GM21619 (cell line): ENCODE measurements at regions not wholly inside any gene's neighbourhood (a gene's known extent, or its start where the extent isn't known, plus 50 kb on each side); places are given as distances from the start of the nearest gene placed in this dataset.
"Not testable (repeated sequence)": the region's sequence is repeated elsewhere in the genome, so short reads cannot be mapped to it uniquely, and the experiment has no call there.

Experiments
- ATAC-seq: cut with Tn5 transposase; IDR thresholded peaks from one replicate; pipeline ENCODE4 v1.9.1; 2021; ENCODE audit not compliant: unreplicated experiment

DNA sequence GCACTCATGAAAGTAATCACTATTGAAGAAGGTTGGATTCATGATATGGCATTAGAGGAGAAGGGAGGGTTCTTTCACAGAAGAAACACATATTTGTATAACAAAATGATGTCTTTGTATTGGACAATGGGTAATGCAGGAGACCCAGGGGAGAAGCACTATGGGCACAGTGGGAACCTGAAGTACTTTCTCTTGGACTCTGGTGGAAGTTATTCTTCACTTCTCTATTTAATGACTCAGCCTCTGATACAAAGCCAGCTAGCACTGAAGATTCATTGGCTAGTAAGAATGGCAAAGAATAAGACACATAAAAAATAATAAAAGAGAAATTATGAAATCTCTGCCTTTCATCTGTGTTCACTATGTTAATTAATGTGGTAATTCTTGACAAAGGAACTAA is 149.9 kb upstream of the PRR16 start:
- ATAC-seq, result no peak

DNA sequence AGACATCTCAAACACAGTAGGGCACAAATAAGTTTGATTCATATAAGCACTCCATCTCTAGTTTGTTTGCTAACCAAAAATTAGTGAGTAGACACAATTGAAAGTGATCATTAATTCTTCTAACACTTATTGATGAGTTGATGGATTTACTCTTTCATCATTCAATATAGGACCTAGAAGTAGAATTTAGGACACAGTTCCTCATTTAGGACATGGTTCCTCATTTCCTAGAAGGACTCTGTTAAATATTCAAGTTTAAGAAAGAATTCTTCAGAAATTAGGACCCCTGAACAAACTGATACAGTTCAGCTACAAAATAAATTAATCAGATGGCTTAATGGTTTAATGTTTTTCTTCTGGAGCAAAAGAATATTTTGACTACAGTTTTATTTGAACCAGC is 143.5 kb upstream of the PRR16 start:
- no peak for ATAC-seq

DNA sequence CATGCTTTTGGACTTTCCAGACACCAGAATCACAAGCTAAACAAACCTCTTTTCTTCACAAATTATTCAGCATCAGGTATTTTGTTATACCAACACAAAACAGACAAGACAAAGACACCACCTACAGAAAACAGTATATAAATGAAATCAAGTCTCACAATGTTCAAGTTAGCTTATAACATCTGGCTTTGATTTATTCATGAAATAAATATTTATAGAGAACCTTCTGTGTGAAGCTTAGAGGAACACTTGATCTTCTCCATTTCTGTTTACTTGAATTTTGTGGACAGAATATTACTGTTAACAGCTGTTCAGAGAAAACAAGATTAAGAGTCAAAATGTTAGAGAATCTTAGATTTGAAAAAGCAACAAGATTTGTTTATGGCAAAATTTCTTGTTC is 137.4 kb upstream of the PRR16 start:
- ATAC-seq, result no peak

DNA sequence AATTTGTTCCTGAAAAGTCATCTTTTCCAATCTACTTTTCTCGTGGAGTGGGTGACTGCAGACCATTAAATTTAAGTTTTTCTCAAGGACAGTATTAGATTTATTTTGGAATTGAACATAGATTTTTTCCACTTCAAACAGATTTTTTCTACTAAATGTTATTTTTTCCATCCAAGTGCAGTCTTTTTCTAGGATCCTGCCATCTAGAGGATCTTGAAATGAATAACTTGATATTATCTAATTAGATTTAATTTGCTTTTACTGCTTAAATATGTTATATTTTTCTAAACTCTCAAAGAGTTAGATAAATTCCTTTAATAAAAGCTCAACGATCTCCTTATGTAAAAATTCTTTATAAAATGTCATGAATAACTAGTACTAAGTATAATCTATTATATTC is 136.9 kb upstream of the PRR16 start:
- no peak for ATAC-seq

DNA sequence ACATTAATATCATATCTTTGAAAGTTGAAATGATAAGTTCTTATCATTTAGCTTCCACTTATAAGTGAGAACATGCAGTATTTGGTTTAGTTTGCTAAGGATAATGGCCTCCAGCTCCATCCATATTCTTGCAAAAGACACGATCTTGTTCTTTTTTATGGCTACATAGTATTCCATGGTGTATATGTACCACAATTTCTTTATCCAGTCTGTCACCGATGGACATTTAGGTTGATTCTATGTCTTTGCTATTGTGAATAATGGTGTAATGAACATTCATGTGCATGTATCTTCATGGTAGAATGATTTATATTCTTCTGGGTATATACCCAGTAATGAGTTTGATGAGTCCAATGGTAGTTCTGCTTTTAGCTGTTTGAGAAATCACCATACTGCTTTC is 135.0 kb upstream of the PRR16 start:
- ATAC-seq, result no peak

DNA sequence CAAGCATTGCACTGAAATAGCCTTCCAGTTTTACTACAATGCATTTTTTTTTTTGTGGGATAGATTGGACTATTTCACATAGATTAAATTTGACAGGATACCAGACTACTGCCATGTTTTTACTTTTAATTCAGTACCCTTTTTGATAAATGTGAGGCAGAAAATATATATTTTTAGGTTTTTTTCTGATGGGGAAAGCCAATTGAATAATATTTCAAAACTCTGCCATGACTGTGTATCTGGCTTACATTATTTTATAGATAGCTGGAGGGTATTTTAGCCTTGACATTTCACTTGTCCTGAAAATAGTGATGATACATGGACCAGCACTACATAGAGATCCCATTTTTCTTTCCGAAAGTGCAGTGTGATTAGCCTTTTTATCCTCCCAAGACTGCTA is 133.5 kb upstream of the PRR16 start:
- no peak for ATAC-seq

DNA sequence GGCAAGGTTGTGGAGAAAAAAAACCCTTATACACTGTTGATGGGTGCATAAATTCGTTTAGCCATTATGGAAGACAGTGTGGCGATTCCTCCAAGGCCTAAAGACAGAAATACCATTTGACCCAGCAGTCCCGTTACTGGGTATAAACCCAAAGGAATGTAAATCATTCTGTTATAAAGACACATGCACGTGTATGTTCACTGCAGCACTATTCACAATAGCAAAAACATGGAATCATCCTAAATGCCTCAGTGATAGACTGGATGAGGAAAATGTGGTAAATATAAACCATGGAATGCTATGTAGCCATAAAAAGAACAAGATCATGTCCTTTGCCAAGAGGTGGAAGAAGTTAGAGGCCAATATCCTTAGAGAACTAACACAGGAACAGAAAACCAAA is 119.9 kb upstream of the PRR16 start:
- ATAC-seq, result no peak

DNA sequence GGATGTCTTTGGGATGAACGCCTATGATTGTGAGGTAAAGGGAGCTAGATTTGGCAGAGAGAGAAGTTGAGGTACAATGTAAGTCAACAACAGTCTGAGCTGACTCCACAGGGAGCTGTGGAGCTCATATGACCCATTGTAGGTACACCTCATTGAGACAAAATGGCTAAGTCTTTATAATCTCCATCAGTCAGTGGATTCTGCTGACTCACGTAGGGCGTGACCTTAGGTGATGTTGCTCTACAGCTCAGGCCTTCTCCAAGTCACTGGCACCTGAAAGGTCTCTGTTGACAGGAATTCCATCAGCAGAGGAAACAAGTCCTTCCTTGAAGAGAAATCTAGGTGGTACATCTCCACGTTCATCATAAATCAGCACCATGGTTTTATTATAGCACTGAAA is 118.2 kb upstream of the PRR16 start:
- no peak for ATAC-seq

DNA sequence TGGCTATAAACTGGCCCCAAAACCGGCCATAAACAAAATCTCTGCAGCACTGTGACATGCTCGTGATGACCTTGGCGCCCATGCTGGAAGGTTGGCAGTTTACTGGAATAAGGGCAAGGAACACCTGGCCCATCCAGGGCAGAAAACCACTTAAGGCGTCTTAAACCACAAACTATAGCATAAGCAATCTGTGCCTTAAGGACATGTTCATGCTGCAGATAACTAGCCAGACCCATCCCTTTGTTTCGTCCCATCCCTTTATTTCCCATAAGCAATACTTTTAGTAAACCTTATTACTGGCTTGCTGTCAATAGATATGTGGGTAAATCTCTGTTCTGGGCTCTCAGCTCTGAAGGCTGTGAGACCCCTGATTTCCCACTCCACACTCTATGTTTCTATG is 113.0 kb upstream of the PRR16 start:
- ATAC-seq, result not testable (repeated sequence)

DNA sequence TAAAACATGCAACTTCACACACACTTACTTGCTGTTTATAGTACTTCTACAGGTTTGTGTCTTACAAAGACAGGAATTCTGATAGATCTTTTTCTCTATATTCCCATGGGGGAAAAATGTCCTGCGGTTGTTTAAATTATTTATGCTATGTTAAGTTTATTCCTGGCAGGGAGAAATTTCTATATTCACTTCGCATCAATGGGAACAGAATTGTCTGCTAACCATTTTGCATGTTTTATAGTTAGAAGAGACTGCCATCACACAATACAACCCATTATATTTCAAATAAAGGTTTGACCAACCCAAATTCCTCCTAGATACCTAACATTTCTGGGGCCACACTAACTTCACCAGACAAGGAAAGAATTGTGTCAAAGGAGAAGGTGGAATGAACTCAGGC is 110.0 kb upstream of the PRR16 start:
- no peak for ATAC-seq

DNA sequence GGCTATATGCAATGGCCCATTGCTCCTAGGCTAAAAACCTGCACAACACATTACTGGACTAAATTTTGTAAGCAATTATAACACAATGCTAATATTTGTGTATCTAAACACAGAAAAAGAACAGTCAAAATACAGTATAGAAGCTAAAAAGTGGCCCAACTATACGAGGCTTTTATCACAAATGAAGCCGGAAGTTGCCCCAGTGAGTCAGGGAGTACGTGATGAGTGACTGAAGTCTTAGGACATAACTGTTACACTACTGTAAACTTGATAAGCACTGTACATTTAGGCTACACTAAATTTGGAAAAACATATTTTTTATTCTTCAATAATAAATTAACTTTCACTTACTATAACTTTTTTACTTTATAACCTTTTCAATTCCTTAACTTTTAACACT is 105.2 kb upstream of the PRR16 start:
- no peak for ATAC-seq

DNA sequence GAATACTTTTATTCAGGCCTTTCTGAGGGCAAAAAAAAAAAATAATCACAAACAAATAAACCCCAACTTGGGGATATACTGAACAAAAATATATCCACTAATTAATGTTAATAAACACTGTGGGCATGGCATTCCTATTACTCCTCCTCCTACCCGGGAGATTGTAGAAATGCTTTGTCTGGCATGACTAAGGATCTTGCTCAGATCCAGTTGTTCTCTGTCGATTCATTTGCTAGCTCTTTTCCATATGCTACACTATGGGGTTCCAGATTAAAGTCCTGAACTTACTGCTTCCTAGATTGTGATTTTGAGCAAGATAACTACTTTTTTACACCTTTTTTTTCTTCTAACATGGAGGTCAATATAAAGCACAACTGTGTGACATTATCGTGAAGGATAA is 102.2 kb upstream of the PRR16 start:
- no peak for ATAC-seq

DNA sequence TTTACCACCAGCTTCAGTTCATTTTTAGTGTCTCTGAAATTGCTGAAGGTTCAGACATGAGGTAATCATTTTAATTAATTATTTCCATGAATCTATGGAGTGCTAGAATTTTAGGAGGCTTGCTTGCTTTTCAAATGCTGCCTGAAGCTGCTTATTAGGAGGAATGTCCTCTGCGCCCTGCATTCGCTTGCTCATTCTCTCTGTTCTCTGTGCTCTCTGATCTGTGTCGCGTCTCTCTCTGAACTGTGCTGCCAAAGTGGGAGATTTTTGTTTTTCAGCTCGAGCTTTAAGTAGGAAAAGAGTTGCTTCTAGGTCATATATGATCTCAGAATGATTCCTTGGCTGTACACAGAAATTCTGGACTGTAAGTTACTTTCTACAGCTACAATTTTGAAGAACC is 101.7 kb upstream of the PRR16 start:
- no peak for ATAC-seq

DNA sequence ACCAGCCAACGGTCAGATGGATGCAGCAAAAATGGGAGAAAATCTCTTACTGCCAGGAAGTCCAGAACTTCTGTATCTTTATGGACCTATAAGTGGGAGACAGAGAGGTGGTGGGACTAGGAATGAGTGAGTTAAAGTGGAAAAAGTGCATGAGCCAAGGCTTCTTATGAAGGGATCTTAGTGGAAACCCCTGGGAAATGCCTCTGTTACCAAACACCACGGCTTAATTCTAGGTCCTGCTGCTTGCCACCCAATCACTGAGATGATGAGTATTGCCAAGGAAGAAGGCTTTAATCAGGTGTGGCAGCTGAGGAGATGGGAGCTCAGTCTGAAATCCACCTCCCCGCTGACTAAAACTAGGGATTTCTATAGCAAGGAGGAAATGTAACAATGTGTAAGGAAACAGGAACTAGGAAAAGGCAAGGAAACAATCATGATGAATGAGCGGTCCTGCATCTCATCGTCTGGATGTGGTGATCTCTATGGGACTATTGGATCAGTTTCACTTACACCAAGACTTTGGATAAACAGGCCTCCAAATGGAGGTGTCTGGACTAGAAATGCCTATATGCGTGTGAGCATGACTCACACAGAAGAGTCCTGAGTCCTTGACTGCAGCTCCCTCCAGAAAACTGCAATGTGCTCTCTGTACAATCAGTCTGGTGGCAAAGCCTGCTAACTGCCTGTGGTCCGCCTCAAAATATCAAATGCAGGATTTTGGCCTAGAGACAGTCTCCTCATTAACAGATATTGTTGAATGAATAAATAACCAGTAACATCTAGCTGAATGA is 98.2 kb upstream of the PRR16 start:
- no peak for ATAC-seq

DNA sequence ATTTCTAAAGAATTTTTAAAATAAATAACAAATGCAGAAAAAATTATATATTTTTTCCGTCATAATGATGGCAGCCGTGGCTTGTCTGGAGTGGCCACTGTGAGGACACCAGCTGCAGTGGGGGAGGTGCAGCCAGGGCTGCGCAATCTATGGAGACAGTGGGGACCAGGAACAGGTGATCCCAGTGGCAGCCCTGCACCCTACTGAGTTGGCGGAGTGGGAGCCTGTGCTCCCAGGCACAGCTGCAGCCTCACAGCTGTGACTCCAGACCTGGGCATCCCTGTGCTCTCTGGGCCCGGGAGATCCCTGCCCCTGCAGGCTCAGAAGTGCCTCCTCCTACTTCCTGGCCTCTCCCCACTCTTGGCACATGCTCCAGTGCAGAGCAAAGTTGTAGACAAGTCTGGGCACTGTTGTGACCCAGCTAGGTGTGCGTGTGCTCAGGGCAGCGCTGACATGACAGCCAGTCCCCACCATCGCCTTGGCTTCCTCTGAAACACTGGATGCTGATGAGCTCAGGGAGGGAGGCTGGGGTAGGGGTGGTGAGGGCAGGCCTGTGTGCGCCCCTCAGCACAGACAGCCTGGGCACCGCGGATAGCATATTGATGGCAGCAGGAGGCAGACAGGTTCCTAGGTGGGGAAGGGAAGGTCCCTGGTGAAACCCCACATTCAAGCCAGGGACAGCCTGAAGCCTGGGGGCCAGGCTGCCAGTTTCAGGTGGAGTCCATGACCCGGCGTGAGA is 96.0 kb upstream of the PRR16 start:
- no peak for ATAC-seq

DNA sequence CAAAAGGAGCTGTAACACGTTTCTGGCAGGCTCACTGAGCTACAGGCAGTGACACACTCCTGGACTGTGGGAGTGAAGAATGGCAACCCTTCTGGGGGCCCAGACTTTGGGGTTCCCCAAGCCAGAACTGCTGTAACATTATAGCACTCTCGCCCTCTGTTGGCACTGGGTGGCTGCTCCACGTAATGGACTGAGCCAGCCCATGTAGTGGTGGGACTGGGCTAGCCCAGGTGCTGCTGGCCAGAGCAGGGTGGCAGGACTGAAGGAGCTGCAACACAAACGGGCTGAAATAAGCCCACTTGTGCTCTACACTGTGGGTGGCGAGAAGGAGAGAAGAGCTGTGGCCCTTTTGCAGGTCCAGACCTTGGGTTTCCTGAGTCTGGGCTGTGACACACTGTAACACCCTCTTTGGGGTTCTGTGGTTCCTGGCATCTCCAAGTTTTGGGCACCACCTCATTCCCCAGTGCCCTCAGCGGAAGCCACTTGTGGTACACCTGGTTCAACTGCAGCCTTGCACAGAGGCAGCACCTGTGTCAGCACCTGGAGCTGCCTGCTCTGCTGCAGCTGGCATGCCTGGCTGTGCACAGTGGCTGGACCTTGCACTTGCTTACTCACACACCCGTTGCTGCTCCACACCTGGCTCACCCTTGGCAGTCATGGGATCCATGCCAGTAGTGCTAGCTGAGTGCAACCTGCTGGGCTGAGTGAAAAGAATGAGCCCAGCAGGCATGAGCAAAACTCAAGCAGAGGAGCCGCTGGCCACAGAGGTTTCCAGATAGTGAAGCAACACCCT is 95.0 kb upstream of the PRR16 start:
- no peak for ATAC-seq

DNA sequence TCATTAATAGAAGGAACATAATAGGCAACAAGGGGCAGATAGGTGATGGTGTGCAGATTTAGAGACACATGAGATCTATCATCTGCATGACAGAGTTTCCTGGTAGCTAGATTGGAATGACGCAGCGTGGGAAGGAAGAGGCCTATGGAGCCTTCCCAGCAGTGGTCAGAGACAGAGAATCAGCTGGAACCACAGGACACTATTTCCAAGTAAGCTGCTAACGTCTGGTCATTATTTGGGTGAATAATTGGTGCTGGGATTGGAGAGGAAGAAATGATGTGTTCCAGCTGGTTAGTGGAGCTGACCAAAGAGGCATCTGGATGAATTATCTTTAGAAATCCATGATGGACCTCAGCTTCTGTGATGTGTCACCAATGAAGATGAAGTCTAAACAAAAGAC is 91.2 kb upstream of the PRR16 start:
- no peak for ATAC-seq

DNA sequence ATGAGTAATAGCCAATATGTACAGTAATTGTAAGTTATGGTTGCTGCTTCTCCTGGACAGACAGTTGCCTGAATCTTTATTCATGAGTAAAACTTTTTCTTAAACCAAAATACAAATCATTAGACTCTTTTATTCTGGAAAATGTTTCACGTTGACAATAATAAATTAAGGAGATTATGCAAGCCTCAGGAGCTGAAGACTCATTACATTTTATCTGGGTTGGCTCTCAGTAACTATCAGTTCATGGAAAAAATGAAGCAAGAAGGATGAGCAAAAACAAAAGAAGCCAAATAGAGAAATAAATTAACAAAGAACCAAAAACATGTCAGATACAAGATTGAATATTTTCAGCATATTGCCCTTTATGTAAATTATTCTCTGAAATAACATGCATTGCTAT is 88.9 kb upstream of the PRR16 start:
- no peak for ATAC-seq

DNA sequence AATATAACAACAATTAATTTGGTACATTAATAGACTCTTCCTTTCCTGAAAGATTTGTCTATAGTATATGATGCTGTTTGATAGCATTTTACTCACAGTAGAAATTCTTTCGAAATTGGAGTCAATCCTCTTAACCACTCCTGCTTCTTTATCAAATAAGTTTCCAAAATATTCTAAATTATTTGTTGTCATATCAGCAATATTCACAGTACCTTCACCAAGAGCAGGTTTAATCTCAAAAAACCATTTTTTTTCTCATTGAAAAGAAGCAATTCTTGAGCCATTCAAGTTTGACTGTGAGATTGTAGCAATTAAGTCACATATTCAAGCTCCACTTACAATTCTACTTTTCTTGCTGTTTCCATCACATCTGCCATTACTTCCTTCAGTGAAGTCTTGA is 83.5 kb upstream of the PRR16 start:
- ATAC-seq, result no peak

DNA sequence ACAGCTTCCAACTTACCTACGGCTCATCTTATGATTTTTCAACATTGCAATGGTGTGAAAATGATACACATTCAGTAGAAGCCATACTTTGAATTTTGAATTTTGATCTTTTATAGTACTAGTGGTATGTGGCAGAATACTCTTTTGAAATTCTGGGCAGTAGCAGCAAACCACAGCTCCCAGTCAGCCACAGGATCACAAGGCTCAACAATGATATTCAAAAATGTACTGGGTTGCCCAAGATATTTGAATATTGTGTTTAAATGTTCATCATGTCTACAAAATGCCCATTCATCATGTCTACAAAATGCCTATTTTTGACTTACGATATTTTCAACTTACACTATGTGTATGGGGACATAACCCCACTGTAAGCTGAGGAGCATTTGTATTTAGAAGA is 81.3 kb upstream of the PRR16 start:
- no peak for ATAC-seq

DNA sequence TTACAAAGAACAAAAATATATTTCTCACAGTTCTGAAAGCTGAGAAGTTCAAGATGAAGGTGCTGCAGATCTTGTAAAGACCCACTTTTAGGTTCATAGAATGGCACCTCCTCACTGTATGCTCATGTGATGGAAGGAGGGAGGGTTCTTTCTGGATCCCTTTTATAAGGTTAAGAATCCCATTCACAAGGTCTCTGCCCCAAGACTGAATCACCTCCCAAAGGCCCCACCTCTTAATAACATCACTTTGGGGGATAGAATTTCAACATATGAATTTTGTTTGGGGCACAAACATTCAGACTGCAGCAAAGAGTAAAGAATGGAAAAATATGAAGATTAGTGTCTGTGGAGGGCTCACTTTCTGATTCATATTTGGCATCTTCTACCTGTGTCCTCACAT is 77.1 kb upstream of the PRR16 start:
- ATAC-seq, result no peak
